ENCODE measurements at regions not wholly inside any gene's neighbourhood (a gene's known extent, or its start where the extent isn't known, plus 50 kb on each side); places are given as distances from the start of the nearest gene placed in this dataset.
"Not testable (repeated sequence)": the region's sequence is repeated elsewhere in the genome, so short reads cannot be mapped to it uniquely, and the experiment has no call there.

- not testable (repeated sequence) for H3K36me3 Mint-ChIP-seq, H3K27ac Mint-ChIP-seq, H3K27me3 Mint-ChIP-seq, H3K9me3 Mint-ChIP-seq, H3K4me3 Mint-ChIP-seq, H3K4me1 Mint-ChIP-seq, DNase-seq
Observed at GRCh38 chr2:89236832-89237450, 545.5 kb downstream of the RPIA start.

GRCh38 chr2:89237783-89238182, 546.3 kb downstream of the RPIA start:
- not testable (repeated sequence) for H3K4me3 Mint-ChIP-seq, H3K36me3 Mint-ChIP-seq, DNase-seq, H3K27ac Mint-ChIP-seq, H3K4me1 Mint-ChIP-seq, H3K9me3 Mint-ChIP-seq, H3K27me3 Mint-ChIP-seq

- not testable (repeated sequence) for H3K27me3 Mint-ChIP-seq, H3K36me3 Mint-ChIP-seq, DNase-seq, H3K4me3 Mint-ChIP-seq, H3K9me3 Mint-ChIP-seq, H3K27ac Mint-ChIP-seq
- peaks cover 11% of the 10 kb centered on the region for H3K4me1 Mint-ChIP-seq
Observed at GRCh38 chr2:89243114-89243700, 551.7 kb downstream of the RPIA start.

- peaks cover 11% of the 10 kb centered on the region for H3K4me1 Mint-ChIP-seq
- not testable (repeated sequence) for H3K9me3 Mint-ChIP-seq, H3K27ac Mint-ChIP-seq, DNase-seq, H3K36me3 Mint-ChIP-seq, H3K27me3 Mint-ChIP-seq, H3K4me3 Mint-ChIP-seq
Observed at GRCh38 chr2:89244407-89244806, 552.9 kb downstream of the RPIA start.

DNA sequence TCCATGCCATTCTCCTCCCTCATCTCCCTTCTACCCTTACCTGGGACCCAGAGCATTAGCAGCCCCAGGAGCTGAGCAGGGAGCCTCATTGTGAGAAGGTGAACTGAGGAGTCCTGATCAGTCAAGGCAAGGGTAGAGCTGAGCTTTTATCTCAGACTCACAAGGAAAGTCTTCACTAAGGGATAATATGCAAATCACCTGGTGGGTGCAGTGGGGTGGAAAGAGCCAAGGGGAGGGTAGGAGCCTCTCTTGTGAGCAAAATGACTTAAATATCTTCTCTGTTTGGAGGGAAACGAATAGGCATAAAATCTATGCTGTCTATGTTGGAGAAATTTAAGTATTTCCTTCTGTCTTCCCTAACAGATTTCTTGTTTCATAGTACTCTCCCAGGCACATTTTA, 554.0 kb downstream of the RPIA start:
- H3K4me1 Mint-ChIP-seq: peaks cover 11% of the 10 kb centered on the region
- H3K36me3 Mint-ChIP-seq, H3K27me3 Mint-ChIP-seq, DNase-seq, H3K4me3 Mint-ChIP-seq, H3K27ac Mint-ChIP-seq, H3K9me3 Mint-ChIP-seq: not testable (repeated sequence)

GRCh38 chr2:89246027-89246426, 554.6 kb downstream of the RPIA start:
- DNase-seq, H3K27me3 Mint-ChIP-seq, H3K27ac Mint-ChIP-seq, H3K36me3 Mint-ChIP-seq, H3K4me3 Mint-ChIP-seq, H3K9me3 Mint-ChIP-seq: not testable (repeated sequence)
- peaks cover 11% of the 10 kb centered on the region for H3K4me1 Mint-ChIP-seq

DNA sequence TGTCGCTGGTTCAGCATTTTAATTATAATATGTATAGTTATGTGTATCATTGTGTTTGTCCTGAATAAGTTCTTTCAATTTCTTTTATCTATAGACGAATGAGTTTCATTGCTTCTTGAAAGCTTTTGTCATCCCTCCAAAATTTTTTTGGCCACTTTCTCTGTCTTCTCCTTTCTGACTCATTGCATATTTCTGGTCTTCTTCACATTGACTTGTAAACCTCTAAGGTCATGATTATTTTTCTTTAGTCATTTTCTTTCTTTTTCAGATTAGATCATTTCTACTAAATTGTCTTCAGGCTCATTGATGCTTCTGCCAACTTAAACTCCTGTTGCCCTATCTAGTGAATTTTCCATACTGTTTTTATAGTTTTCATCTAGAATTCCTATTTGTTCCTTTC, 555.1 kb downstream of the RPIA start:
- peaks cover 11% of the 10 kb centered on the region for H3K4me1 Mint-ChIP-seq
- H3K27ac Mint-ChIP-seq, H3K27me3 Mint-ChIP-seq, H3K4me3 Mint-ChIP-seq, H3K9me3 Mint-ChIP-seq, DNase-seq, H3K36me3 Mint-ChIP-seq: not testable (repeated sequence)

GRCh38 chr2:89255013-89255412, 563.5 kb downstream of the RPIA start:
- not testable (repeated sequence) for H3K36me3 Mint-ChIP-seq, H3K4me1 Mint-ChIP-seq

DNA sequence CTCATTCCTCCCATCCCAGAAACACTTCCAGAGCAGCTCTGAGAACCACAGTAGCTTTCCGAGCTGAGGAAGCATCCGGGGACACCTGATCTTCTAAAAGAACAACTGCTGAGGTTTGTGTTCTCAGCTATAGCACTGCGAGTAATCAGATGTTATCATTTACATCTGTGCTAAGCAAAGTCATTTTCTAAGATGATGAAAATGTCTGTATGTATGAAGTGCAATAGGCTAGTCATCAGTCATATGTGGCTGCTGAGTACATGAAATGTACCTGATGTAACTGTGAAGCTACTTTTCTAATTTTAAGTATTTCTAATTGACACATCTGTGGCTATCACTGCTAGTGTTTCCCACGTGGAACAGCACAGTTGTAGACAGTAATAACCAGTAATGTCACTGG, 582.0 kb downstream of the RPIA start:
- H3K9me3 Mint-ChIP-seq, H3K27ac Mint-ChIP-seq, H3K36me3 Mint-ChIP-seq, DNase-seq, H3K4me3 Mint-ChIP-seq, H3K27me3 Mint-ChIP-seq, H3K4me1 Mint-ChIP-seq: not testable (repeated sequence)

More at GRCh38 chr2:89255013-89255412, 563.5 kb downstream of the RPIA start:
- H3K4me3 Mint-ChIP-seq, DNase-seq, H3K27me3 Mint-ChIP-seq, H3K27ac Mint-ChIP-seq, H3K9me3 Mint-ChIP-seq: not testable (repeated sequence)

- not testable (repeated sequence) for H3K36me3 Mint-ChIP-seq
Observed at GRCh38 chr2:89280536-89280935, 589.1 kb downstream of the RPIA start.

GRCh38 chr2:89286448-89287080, 595.1 kb downstream of the RPIA start:
- H3K9me3 Mint-ChIP-seq, H3K4me1 Mint-ChIP-seq, H3K27ac Mint-ChIP-seq, H3K36me3 Mint-ChIP-seq, H3K27me3 Mint-ChIP-seq, DNase-seq, H3K4me3 Mint-ChIP-seq: not testable (repeated sequence)

More at GRCh38 chr2:89280536-89280935, 589.1 kb downstream of the RPIA start:
- not testable (repeated sequence) for DNase-seq, H3K27ac Mint-ChIP-seq, H3K9me3 Mint-ChIP-seq, H3K27me3 Mint-ChIP-seq, H3K4me3 Mint-ChIP-seq, H3K4me1 Mint-ChIP-seq

GRCh38 chr2:89287084-89287483, 595.6 kb downstream of the RPIA start:
- not testable (repeated sequence) for H3K27ac Mint-ChIP-seq, H3K27me3 Mint-ChIP-seq, H3K36me3 Mint-ChIP-seq, DNase-seq, H3K9me3 Mint-ChIP-seq, H3K4me1 Mint-ChIP-seq, H3K4me3 Mint-ChIP-seq

DNA sequence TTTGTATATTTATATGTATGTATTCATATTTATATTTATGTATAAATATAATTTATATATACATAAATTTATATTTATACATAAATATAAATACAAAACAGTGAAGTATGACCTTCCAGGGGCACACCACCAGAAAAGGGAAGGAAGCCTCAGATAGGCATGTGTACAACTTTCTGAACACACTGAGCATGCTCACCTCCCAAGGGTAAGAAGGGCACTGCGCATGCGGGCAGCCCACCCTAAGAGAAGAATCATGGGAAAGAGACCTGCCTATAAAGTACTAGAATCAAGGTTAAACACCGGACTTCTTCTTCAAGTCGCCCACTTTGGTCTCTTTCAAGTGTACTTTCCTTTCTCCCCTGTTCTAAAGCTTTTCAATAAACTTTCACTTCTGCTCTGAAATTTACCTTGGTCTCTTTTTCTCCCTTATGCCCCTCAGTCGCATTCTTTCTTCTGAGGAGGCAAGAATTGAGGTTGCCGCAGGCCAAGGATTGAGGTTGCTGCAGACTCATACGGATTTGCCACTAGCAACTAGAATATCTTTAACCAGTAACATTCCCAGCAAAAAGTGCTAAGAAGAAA, 600.3 kb downstream of the RPIA start:
- not testable (repeated sequence) for DNase-seq, H3K27ac Mint-ChIP-seq, H3K36me3 Mint-ChIP-seq, H3K4me1 Mint-ChIP-seq, H3K9me3 Mint-ChIP-seq, H3K4me3 Mint-ChIP-seq, H3K27me3 Mint-ChIP-seq

- H3K36me3 Mint-ChIP-seq, H3K27ac Mint-ChIP-seq, H3K4me3 Mint-ChIP-seq, H3K4me1 Mint-ChIP-seq, H3K27me3 Mint-ChIP-seq, H3K9me3 Mint-ChIP-seq, DNase-seq: not testable (repeated sequence)
Observed at GRCh38 chr2:89293399-89293798, 601.9 kb downstream of the RPIA start.

DNA sequence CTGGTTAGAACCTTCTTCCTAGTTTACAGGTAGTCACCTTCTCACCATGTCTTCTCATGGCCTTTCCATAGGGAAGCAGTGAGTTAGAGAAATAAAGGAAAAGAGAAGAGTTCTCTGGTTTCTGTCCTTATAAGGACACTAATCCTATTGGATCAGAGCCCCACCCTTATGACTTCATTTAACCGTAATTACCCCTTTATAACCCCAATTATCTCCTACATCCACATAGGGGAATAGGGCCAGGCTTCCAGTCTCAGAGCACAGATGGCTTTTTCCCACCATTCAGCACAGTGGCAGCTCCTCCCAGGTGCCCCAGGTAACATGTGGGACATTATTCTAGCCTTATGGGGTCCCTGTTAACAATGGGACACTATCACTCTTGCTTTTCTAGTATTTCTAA, 602.9 kb downstream of the RPIA start:
- H3K4me3 Mint-ChIP-seq: not testable (repeated sequence)

More for the DNA sequence above, 602.9 kb downstream of the RPIA start:
- H3K27me3 Mint-ChIP-seq, H3K4me1 Mint-ChIP-seq, H3K27ac Mint-ChIP-seq, H3K36me3 Mint-ChIP-seq, H3K9me3 Mint-ChIP-seq, DNase-seq: not testable (repeated sequence)

All from activated naive CD8-positive, alpha-beta T cell treated with anti-CD3 and anti-CD28 coated beads for 36 hours (primary cell).